ENCODE measurements at regions not wholly inside any gene's neighbourhood (a gene's known extent, or its start where the extent isn't known, plus 50 kb on each side); places are given as distances from the start of the nearest gene placed in this dataset.

DNA sequence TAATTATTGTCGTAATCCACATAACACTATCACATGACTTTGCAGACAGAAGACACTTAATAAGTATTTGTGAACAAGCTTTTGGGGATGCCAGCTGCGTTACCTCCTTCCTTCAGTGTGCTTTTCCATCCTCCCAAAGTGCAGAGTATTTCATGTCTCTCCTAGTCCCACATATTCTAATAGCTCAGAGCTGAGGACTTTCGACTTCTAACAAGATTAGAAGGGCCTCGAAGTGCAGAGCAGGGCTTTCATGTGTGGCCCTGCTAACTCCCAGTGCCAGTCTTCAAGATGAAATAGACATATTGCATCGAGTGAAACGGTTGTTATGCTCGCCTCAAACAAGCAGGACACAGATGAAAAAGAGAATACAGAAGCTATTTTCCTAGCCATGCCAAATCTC, 125.7 kb upstream of the RNF32 start:
- no peak for TF ChIP-seq POLR2A (IDR thresholded peaks at IDR 0.05)
- TF ChIP-seq, protein P1, sequence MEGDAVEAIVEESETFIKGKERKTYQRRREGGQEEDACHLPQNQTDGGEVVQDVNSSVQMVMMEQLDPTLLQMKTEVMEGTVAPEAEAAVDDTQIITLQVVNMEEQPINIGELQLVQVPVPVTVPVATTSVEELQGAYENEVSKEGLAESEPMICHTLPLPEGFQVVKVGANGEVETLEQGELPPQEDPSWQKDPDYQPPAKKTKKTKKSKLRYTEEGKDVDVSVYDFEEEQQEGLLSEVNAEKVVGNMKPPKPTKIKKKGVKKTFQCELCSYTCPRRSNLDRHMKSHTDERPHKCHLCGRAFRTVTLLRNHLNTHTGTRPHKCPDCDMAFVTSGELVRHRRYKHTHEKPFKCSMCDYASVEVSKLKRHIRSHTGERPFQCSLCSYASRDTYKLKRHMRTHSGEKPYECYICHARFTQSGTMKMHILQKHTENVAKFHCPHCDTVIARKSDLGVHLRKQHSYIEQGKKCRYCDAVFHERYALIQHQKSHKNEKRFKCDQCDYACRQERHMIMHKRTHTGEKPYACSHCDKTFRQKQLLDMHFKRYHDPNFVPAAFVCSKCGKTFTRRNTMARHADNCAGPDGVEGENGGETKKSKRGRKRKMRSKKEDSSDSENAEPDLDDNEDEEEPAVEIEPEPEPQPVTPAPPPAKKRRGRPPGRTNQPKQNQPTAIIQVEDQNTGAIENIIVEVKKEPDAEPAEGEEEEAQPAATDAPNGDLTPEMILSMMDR (IDR thresholded peaks at IDR 0.05), result no peak

Measured in esophagus squamous epithelium (tissue), 4 donors.